ENCODE measurements at regions not wholly inside any gene's neighbourhood (a gene's known extent, or its start where the extent isn't known, plus 50 kb on each side); places are given as distances from the start of the nearest gene placed in this dataset.

- DNase-seq: no peak
These were observed 117.4 kb downstream of the AXIN2 start for GRCh38 chr17:65444049-65444448.

DNA sequence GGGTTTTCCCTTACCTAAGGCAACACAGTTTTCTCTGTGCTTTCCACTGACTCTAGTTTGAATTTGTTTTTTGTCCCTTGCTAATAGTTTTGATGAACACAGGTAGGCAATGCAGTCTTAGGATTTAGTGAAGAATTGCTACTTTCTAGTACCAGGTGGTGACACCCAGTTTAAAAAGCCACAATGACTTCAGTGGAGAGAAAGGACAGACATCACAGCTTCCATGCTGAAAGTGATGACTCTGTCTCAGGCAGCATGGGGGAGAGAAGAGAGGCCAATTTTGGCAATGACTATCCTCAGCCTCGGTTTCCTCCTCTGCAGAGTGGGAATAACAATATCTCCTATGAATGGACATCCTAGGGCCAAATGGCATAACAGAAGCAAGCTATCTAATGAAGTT is 118.8 kb downstream of the AXIN2 start:
- no peak for DNase-seq

- DNase-seq: no peak
These were observed 119.2 kb downstream of the AXIN2 start for GRCh38 chr17:65442250-65442649.

GRCh38 chr17:65441053-65441605 is 120.3 kb downstream of the AXIN2 start:
- no peak for DNase-seq

- peak; percentile 63 for DNase-seq
These were observed 122.6 kb downstream of the AXIN2 start for GRCh38 chr17:65438708-65439294.

DNA sequence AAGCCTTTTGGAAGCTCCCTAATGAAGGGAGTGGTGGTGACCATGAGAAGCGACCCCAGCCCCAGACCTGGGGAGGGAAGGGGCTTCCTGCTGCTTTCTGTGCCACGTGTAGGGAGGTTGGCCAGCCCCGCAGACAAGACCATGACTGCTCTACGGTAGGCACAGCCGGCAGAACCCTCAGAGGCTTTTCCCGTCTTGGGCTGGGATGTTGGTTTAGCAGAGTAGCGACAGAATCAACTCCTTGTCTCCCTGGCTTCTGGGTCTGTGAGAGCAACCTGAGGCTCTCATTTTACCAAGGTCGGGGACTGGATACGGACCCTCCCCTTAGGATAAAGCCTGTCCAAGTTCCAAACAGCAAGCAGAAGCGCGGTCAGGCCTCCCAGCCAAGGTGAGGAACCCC is 123.3 kb downstream of the AXIN2 start:
- DNase-seq: no peak

- no peak for DNase-seq
These were observed 124.6 kb downstream of the AXIN2 start for GRCh38 chr17:65436871-65437270.

DNA sequence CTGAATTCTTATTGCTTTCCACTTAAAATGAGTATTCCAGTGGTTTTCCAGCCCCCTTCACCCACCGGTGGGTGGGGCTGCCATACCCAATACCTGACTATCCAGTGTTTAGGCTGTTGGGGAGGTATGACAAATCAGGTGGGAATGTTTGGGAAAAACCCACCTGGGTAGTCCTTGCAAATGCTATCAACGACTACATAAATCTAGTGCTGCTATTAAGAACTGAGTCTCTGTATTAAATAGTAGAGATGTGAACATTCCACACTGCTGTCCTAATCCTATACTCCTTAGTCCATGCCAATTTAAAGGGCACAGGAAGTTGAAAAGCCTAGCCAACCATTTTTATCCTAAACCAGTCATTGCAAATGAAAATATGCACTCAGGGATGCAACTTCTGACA is 126.6 kb downstream of the AXIN2 start:
- DNase-seq: no peak

DNA sequence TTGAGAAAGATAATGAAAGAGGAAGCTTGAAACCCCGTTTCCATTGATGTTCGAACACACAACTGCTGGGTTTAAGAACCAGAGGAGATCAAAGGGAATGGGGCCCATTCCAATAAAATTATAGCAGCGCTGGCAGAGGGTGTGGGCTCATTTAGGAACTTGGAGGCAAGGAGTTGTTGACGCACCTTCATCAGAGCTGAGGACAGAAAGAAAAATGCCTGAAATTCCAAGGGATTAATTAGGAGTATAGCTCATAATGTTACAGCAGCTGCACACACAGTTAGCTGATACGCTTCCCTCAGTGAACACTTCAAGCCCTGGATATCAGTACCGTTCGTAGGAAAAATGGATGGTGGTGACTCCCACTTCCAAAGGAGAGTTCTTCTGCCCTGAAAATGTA is 127.2 kb downstream of the AXIN2 start:
- no peak for DNase-seq

- DNase-seq: no peak
These were observed 127.9 kb downstream of the AXIN2 start for GRCh38 chr17:65433592-65433991.

DNA sequence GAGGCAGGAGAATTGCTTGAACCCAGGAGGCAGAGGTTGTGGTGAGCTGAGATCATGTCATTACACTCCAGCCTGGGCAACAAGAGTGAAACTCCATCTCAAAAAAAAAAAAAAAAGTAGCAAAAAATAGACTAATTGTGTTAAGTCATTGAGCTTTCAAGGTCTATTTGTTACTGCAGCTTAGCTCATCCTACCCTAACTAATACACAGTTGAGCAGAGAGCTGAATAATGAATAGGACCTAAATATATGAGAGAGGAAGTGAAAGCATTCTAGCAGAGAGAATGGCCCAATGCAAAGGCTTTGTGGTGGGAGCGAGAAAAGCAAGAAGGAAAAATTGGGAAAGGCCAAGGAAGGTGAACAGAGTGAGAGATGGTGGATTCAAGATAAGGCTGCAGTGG is 128.3 kb downstream of the AXIN2 start:
- no peak for DNase-seq

DNA sequence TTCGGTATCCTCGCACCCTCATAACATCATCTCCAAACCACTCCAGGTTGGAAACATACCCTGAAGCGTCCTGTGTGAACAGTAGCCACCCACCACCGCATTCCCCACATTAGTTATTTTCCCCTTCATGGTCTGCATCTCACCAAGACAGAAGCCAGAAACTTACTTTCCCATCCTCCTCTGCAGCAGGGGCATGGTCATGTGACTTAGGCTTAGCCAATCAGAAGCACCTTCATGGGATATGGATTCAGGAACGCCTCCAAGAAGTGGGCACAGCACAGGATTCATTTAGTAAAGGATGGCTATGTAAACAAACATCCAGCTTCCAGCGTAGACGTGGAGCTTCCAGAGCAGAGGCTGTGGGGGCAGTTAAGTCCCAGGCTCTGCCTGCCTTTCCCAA is 130.3 kb downstream of the AXIN2 start:
- DNase-seq: no peak

- DNase-seq: no peak
These were observed 131.1 kb downstream of the AXIN2 start for GRCh38 chr17:65430209-65430833.

GRCh38 chr17:65423346-65424140 is 137.9 kb downstream of the AXIN2 start:
- no peak for DNase-seq

- DNase-seq: no peak
These were observed 142.8 kb downstream of the AXIN2 start for GRCh38 chr17:65418622-65419021.

DNA sequence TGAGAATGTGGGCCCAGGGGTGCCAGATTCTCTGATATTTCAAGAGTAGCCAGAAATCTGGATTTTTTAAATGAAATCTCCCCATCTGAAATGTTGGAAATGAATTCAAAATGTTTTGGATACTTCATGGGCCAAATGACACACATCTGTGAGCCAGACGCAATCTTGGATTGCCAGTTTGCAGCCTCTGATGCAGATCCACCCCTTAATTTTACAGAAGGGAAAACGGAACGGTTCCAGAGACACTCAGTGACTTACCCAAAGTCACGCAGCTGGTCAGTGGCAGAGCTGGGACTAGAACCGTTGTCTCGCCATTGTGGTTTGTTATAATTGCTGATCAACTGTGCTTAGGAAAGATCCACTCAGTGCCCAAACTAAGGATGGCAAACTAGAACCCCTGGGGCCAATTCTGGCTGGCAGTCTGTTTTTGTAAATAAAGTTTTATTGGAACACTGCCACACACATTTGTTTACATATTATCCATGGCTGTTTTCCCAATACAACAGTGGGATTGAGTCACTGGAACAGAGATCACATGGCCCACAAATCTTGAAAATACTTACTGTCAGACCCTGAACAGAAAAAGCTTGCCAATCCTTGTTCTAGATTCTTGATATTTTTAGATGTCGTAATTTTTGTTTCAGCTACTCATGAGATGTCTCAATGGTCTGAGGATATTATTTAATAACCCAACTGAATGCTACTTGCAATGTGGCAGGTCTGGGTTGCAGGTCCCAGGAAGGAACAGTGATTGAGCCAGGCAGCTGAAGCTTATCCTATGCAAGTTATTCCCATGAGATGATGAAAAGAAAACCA is 143.8 kb downstream of the AXIN2 start:
- DNase-seq: no peak

DNA sequence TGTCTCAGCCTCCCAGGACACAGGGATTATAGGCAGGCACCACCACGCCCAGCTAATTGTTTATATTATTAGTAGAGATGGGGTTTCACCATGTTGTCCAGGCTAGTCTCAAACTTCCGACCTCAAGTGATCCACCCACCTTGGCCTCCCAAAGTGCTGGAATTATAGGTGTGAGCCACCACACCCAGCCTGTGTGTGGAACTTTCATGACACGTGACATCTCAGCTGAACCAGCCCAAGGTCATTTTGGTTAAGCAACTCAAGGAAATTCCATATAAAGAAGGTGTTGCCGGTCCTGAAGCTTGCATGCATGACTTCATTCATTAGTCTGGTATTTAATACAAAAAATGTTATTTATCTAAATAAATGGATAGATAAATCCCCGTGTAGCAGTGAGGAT is 145.5 kb downstream of the AXIN2 start:
- DNase-seq: no peak

GRCh38 chr17:65413390-65413789 is 148.1 kb downstream of the AXIN2 start:
- no peak for DNase-seq

GRCh38 chr17:65409381-65409780 is 152.1 kb downstream of the AXIN2 start:
- no peak for DNase-seq

DNA sequence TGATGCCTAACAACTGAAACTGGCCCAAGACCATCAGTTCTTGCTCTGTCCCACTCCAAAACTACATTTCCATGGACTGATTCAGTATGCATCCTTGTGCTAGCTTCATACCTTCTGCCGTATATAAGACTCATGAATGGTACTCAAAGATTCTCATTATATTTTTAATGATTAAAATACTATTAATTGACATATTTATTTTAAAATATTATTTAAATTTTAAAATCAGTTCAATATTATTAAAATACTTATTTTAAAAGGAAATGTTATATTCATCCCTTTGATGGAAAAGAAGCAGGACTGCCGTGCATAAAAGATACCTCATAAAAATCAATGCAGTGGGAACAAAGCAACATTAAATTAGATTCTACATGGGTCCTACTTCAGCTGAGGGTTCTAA is 153.4 kb downstream of the AXIN2 start:
- no peak for DNase-seq

DNA sequence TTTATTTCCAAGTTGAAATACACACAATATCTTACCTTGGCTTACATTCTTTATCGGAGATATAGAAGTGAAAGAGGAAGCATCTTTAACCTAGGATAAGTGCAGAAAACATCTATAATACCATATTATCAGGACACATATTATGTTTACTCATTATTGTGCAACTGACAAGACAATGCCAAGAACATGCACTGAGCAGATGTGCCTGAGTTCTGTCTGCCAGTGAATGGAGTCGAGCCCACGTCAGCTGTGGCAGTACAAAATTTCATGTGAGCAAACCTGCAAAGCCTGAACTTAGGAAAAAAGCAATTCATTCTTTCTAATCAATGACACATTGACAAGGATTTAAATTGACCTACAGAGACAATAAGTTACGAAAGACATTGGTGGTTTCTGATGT is 154.4 kb downstream of the AXIN2 start:
- DNase-seq: no peak

- DNase-seq: no peak
These were observed 154.9 kb downstream of the AXIN2 start for GRCh38 chr17:65406552-65406951.

- DNase-seq: no peak
These were observed 155.9 kb downstream of the AXIN2 start for GRCh38 chr17:65405563-65405962.

All from NCI-H146 (cell line).